H1 (cell line): ENCODE measurements at regions not wholly inside any gene's neighbourhood (a gene's known extent, or its start where the extent isn't known, plus 50 kb on each side); places are given as distances from the start of the nearest gene placed in this dataset.

Experiments used
- BRCA1 ChIP-seq: IDR thresholded peaks from 2 replicates; pipeline ENCODE4 v1.6.1; 2012; ENCODE audit warnings: low read depth, low read length, improper control_type of control experiment
- CHD2 ChIP-seq: IDR thresholded peaks from 2 replicates; pipeline ENCODE4 v1.6.1; 2012; ENCODE audit warnings: low read length, improper control_type of control experiment
- CTCF ChIP-seq, 3 experiments: IDR thresholded peaks; 1 replicate in 2 of 3; 2 replicates in 1 of 3; pipeline versions ENCODE4 v1.5.1 to v1.6.1; 2011; ENCODE audit warnings: low read length in 3 of 3, mild to moderate bottlenecking in 3 of 3, inconsistent platforms in 2 of 3, low read depth in 1 of 3, moderate library complexity in 1 of 3; ENCODE audit not compliant: insufficient read depth in 1 of 3; ENCODE audit errors: control extremely low read depth in 1 of 3
- MAX ChIP-seq: IDR thresholded peaks from 2 replicates; pipeline ENCODE4 v1.6.1; 2012; ENCODE audit warnings: inconsistent platforms
- POLR2A ChIP-seq, 2 experiments: IDR thresholded peaks; 1 replicate in 1 of 2; 2 replicates in 1 of 2; pipeline ENCODE4 v1.6.1; 2011; ENCODE audit warnings: low read depth in 2 of 2, low read length in 2 of 2, mild to moderate bottlenecking in 2 of 2; ENCODE audit errors: control extremely low read depth in 1 of 2
- POLR2AphosphoS5 ChIP-seq: IDR thresholded peaks from 2 replicates; pipeline ENCODE4 v1.6.1; 2011; ENCODE audit warnings: low read depth, low read length
- SIX5 ChIP-seq: IDR thresholded peaks from 2 replicates; pipeline ENCODE4 v1.6.1; 2011; ENCODE audit warnings: mild to moderate bottlenecking, low read depth, low read length

GRCh38 chr9:22739712-22740111 lies 293.1 kb downstream of the DMRTA1 start:
- TF ChIP-seq POLR2A (IDR thresholded peaks at IDR 0.05; ENCODE audit: control extremely low read depth in 1 of 2, low read depth in 2 of 2, low read length in 2 of 2) (no peak), CTCF (IDR thresholded peaks at IDR 0.05; ENCODE audit: control extremely low read depth in 1 of 3, insufficient read depth in 1 of 3, low read depth in 1 of 3, low read length in 3 of 3) (no peak), SIX5 (no peak), CHD2 (no peak), POLR2AphosphoS5 (no peak), MAX (no peak), BRCA1 (no peak)
